ENCODE measurements at regions not wholly inside any gene's neighbourhood (a gene's known extent, or its start where the extent isn't known, plus 50 kb on each side); places are given as distances from the start of the nearest gene placed in this dataset.

- no peak for TF ChIP-seq CTCF (IDR thresholded peaks at IDR 0.05)
- no peak for TF ChIP-seq POLR2A (IDR thresholded peaks at IDR 0.05)
- TF ChIP-seq EP300 (IDR thresholded peaks at IDR 0.05): no peak
These were observed 84.6 kb upstream of the GYPC start for GRCh38 chr2:126571403-126571802.
